HG03097 (cell line): ENCODE measurements at regions not wholly inside any gene's neighbourhood (a gene's known extent, or its start where the extent isn't known, plus 50 kb on each side); places are given as distances from the start of the nearest gene placed in this dataset.
A peak's percentile ranks its signal among the peaks of the same experiment; 100 is the strongest.

ENCODE experiments used
- ATAC-seq: cut with Tn5 transposase; IDR thresholded peaks from one replicate; pipeline ENCODE4 v1.9.1; 2021; ENCODE audit not compliant: unreplicated experiment, low FRiP score

DNA sequence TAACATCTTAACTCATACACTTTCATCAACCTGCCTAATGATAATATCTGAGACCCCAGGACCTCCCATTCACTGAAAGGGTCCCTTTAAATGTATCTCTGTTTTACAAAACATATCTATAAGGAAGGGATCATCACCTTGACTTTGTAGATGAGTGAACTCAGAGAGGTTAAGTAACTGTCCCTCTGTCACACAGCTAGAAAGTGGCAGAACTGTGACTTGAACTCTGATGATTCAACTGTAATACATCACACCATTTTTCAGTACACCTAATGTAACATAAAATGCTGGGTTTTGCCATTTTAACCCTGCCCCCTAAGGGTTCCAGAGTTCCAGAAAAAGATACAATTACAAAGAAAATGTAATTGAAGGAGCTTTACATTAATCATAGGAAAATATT, 234.6 kb downstream of the ZEB2 start:
- no peak for ATAC-seq

- ATAC-seq = no peak
Measured at GRCh38 chr2:144281476-144281875, 238.4 kb downstream of the ZEB2 start.

GRCh38 chr2:144280009-144280408, 239.9 kb downstream of the ZEB2 start:
- ATAC-seq = no peak

GRCh38 chr2:144279165-144279564, 240.8 kb downstream of the ZEB2 start:
- ATAC-seq = no peak

DNA sequence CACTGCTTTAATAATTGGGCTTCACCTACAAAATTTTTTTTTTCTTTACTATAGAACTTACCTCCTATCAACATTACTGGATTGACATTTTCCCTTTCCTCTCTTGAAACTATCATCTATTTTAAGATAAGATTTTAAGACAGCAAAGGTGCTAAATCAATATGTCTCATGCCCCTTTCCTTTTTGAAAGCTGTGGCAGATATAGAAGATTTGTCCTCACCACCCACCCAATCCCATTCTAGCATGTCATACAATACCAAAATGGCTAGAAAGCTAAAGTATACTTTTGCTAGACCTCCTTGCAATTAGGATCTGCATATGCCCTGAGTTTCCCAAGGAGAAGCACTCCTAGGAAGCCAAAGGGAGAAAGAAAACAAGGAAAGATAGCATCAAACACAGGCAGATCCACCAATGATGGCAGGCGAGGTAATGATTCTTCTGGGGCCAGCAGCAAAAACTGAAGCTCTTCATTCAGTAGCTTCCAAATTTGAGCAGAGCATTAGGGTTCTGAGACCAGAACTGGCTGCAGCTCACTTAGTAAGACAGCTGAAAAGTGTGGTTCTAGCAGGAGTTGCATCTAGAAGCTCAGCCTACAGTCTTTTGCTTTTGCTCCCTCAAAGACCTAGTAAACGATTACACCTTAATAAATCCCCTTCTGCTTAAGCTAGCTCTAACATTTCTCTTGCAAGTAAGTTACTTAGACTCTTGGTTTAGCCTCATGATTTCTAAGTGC, 242.1 kb downstream of the ZEB2 start:
- ATAC-seq = no peak

- no peak for ATAC-seq
Measured at GRCh38 chr2:144275340-144275739, 244.6 kb downstream of the ZEB2 start.

GRCh38 chr2:144274131-144274530, 245.8 kb downstream of the ZEB2 start:
- no peak for ATAC-seq

GRCh38 chr2:144270951-144271350, 249.0 kb downstream of the ZEB2 start:
- ATAC-seq = no peak

DNA sequence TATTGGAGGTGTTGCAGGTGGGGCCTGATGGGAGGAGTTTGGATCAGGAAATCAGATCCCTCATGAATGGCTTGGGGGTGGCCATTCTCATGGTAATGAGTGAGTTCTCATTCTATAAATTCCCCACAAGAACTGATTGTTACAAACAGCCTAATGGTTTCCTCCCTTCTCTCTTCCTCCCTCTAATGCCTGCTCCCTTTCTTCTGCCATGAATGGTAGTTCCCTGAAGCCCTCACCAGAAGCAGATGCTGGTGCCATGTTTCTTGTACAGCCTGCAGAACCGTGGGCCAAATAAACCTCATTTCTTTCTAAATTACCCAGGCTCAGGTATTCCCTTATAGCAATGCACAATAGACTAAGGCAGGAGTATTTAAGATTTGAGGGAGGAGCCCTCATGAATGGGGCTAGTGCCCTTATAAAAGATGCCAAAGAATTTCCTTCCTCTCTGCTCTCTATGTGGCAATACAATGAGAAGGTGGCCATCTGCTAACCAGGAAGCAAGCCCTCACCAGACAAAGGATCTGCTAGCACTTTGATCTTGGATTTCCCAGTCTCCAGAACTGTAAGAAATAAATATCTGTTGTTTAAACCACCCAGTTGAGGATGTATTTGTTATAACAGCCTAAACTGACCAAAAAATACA, 251.8 kb downstream of the ZEB2 start:
- ATAC-seq = no peak

DNA sequence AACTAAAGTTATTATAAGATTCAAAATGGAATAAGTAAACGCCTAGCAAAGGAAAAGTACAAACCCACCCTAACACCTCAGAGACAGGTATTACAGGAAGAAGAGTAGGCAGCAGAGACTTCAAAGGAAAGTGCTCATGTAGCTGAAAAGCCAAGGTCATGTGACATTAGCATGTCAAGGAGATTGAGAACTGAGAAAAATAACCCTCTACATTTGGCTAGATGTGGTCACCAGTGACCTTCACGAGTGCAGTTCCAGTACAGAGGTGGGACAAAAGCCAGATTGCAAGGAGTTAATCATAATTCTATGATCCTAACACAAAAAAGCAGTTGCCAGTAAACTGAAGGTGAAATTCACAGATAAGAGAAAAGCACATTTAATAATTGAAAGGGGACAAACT, 252.7 kb downstream of the ZEB2 start:
- ATAC-seq = peak; percentile 77

DNA sequence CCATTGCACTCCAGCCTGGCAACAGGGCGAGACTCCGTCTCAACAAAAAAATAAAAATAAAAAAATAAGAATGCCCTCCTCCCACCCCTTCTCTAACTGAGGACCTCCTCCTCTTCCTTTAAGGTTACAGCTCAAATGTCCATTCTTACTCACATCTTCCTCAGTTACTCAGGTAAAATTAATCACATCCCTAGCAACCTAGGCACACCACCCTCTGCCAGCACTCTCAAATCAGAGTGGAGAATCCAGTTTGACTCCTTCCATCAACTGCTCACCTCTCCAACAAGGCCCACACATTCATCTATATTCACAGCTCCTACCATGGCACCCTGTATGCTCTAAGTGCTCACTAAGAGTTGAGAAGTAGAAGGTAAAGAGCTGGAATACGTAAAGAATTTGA, 254.3 kb downstream of the ZEB2 start:
- no peak for ATAC-seq

DNA sequence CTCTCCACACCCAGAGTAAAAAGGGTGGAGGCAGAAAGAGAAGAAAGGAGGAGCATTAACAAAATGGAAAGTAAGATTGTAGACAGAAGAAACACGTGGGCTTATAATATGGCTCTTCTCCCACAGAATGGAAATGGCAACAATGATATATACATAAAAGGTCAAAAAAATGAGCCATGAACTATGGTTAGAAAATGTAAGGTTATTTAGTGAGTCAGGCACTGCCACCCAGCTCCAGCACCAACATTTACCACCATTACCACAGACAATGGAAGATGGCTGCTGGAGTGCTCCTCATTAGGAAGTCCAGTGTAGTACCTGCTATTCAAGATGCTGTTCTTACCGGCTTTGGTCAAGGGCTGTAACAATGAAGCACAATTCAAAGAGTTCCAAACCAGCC, 258.0 kb downstream of the ZEB2 start:
- ATAC-seq = no peak

- ATAC-seq = no peak
Measured at GRCh38 chr2:144261336-144261735, 258.6 kb downstream of the ZEB2 start.

- no peak for ATAC-seq
Measured at GRCh38 chr2:144259332-144259731, 260.6 kb downstream of the ZEB2 start.

- no peak for ATAC-seq
Measured at GRCh38 chr2:144258154-144258553, 261.8 kb downstream of the ZEB2 start.

DNA sequence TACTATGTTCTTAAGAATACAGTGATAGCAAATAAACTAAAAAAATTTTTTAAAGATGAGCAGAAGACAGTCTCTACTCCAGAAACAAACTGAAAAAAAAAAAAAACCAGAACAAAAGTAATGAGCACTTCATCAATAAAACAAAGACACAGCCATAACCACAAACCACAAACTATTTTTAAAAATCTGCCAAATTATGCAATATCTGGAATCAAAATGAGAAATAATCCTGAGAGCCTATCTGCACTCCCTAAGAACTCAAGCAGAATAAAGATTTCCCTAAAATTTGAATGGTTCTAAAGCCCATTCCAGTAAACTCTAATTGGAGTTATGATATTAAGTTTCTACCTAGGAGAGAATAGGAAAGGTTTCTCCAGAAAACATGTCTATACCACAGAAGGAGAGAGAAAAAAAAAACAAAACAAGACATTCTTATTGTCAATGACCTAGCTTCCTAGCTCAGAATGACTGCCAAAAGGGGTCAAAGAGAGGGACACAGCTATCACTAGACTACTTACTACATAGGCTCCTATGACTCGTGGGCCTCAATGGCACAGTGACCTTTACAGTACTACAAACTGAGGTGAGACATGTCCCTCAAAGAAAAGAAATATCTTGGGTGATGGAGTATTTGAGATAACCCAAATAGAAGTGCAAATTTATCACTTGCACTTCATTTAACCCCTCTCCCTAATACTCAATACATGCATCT, 262.8 kb downstream of the ZEB2 start:
- no peak for ATAC-seq

DNA sequence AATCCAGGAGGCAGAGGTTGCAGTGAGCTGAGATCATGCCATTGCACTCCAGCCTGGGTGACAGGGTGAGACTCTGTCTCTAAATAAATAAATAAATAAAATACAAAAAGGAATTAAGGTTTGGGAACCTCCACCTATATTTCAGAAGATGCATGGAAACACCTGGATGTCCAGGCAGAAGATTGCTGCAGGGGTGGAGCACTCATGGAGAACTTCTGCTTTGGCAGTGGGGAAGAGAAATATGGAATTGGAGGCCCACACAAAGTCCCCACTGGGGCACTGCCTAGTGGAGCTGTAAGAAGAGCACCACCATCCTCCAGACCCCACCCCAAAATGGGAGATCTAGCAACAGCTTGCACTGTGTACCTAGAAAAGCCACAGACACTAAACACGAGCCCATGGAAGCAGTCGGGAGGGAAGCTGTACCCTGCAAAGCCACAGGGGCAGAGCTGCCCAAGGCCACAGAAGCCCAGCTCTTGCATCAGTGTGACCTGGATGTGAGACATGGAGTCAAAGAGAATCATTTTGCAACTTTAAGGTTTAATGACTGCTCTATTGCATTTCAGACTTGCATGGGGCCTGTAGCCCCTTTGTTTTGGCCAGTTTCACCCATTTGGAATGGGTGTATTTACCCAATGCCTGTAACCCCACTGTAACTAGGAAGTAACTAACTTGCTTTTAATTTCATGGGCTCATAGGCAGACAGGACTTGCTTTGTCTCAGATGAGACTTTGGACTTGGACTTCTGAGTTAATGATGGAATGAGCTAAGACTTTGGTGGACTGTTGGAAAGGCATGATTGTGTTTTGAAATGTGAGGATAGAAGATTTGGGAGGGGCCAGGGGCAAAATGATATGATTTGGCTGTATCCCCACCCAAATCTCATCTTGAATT, 265.3 kb downstream of the ZEB2 start:
- ATAC-seq = no peak

DNA sequence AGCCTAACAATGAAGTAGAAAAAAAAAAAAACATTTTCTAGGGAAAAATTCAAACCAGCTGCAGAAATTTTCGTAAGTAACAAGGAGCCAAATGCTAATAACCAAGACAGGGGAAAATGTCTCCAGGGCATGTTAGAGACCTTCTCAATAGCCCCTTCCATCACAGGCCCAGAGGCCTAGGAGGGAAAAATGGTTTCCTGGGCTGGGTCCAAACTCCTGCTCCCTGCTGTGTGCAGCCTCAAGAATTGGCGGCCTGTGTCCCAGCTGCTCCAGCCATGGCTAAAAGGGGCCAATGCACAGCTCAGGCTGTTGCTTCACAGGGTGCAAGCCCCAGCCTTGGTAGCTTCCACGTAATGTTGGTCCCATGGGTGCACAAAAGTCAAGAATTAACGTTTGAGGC, 266.2 kb downstream of the ZEB2 start:
- ATAC-seq = no peak

DNA sequence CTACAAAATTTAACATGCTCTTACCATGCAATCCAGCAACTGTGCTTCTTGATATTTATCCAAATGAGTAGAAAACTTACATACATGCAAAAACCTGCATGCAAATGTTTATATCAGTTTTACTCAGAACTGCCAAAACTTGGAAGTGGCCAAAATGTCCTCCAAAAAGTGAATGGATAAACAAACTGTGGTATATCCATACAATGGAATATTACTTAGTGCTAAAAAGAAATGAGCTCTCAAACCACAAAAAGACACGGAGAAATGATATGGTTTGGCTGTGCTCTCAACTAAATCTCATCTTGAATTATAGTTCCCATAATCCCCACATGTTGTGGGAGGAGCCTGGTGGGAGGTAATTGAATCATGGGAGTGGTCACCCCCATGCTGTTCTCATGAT, 267.2 kb downstream of the ZEB2 start:
- no peak for ATAC-seq

DNA sequence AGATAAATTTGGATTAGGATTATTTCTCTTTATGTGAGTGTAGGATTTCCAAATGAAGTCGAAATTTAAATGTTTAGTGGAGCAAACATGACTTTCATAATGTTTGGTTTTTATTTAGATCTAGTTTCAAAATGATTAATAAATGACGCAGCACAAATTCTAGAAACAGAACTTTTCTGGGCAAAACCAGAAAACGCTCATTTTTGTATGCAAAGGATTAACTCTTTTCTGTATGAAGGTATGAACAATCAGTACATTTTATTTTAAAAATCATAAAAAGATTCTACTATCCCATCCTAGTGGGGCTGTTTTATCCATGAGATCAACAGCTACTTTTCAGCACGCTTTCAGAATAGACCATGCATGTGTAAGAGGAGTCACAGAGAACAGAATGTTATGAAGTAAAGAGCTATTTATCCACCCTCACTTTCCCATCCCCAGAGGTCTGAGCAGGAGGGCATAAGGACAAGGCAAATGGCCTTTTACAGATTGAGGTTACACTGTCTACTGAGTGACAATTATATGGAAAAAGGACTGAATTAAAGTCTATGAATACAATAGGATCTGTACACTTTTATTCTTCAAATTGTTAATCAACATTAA, 270.8 kb downstream of the ZEB2 start:
- ATAC-seq = no peak
